DOHH2 (cell line): ENCODE measurements at regions not wholly inside any gene's neighbourhood (a gene's known extent, or its start where the extent isn't known, plus 50 kb on each side); places are given as distances from the start of the nearest gene placed in this dataset.
"Not testable (repeated sequence)": the region's sequence is repeated elsewhere in the genome, so short reads cannot be mapped to it uniquely, and the experiment has no call there.

Source experiments
- H3F3A ChIP-seq: fragments of 200-600 bp; sonication (generic), shearing (Covaris generic); 2 replicates; pipeline ENCODE4 v1.6.0; 2016; ENCODE audit warnings: antibody characterized with exemption, mild to moderate bottlenecking; ENCODE audit not compliant: control insufficient read depth, insufficient read depth
- H3K27ac ChIP-seq: fragments of 200-600 bp; sonication (generic); 2 replicates; pipeline ENCODE4 v1.5.1; 2014; ENCODE audit warnings: low read depth, mild to moderate bottlenecking, low read length, moderate library complexity
- H3K27me3 ChIP-seq: fragments of 200-600 bp; sonication (generic); 2 replicates; pipeline ENCODE4 v1.6.1; 2014; ENCODE audit warnings: mild to moderate bottlenecking, low read length, mixed read lengths; ENCODE audit not compliant: control insufficient read depth
- H3K36me3 ChIP-seq: fragments of 200-600 bp; sonication (generic); 2 replicates; pipeline ENCODE4 v1.6.1; 2014; ENCODE audit warnings: mild to moderate bottlenecking, low read length, moderate library complexity, mixed read lengths; ENCODE audit not compliant: control insufficient read depth
- H3K4me1 ChIP-seq: fragments of 200-600 bp; sonication (generic); 2 replicates; pipeline ENCODE4 v1.6.1; 2014; ENCODE audit warnings: mild to moderate bottlenecking, low read length, mixed read lengths; ENCODE audit not compliant: control insufficient read depth
- H3K4me2 ChIP-seq: fragments of 200-600 bp; sonication (generic); 2 replicates; pipeline ENCODE4 v1.6.0; 2014; ENCODE audit warnings: mild to moderate bottlenecking, low read length, moderate library complexity
- H3K4me3 ChIP-seq: fragments of 200-600 bp; sonication (generic); 2 replicates; pipeline ENCODE4 v1.5.1; 2014; ENCODE audit warnings: mild to moderate bottlenecking, low read length, mixed read lengths
- H3K79me2 ChIP-seq: fragments of 200-600 bp; sonication (generic); 2 replicates; pipeline ENCODE4 v1.6.1; 2014; ENCODE audit warnings: mild to moderate bottlenecking, low read length, mixed read lengths; ENCODE audit not compliant: control insufficient read depth
- H3K9me2 ChIP-seq: fragments of 200-600 bp; sonication (generic); replicated peaks from 2 replicates; pipeline ENCODE4 v1.6.1; 2014; ENCODE audit warnings: mild to moderate bottlenecking, low read length, mixed read lengths; ENCODE audit not compliant: control insufficient read depth
- H3K9me3 ChIP-seq: fragments of 200-600 bp; sonication (generic); 2 replicates; pipeline ENCODE4 v1.6.1; 2014; ENCODE audit warnings: antibody characterized with exemption, low read length, mixed read lengths; ENCODE audit not compliant: control insufficient read depth, insufficient read depth
- H4K20me1 ChIP-seq: fragments of 200-600 bp; sonication (generic); 2 replicates; pipeline ENCODE4 v1.6.0; 2014; ENCODE audit warnings: low read depth, mild to moderate bottlenecking, antibody characterized with exemption, low read length, moderate library complexity; ENCODE audit not compliant: control insufficient read depth, insufficient read depth
- CTCF ChIP-seq: fragments of 200-600 bp; sonication (generic); IDR thresholded peaks from one replicate; pipeline ENCODE4 v1.5.1; 2014; ENCODE audit warnings: antibody characterized with exemption, mild to moderate bottlenecking, low read depth, low read length; ENCODE audit not compliant: poor library complexity, severe bottlenecking

GRCh38 chr3:75579981-75580782 lies 83.9 kb upstream of the FRG2C start:
- not testable (repeated sequence) for H4K20me1 ChIP-seq, H3K27me3 ChIP-seq, H3K36me3 ChIP-seq, H3K79me2 ChIP-seq, H3K27ac ChIP-seq, H3F3A ChIP-seq, H3K9me3 ChIP-seq, H3K4me3 ChIP-seq, H3K4me2 ChIP-seq, H3K4me1 ChIP-seq, H3K9me2 ChIP-seq
- TF ChIP-seq CTCF: peak; percentile 41

GRCh38 chr3:75582536-75582935 lies 81.6 kb upstream of the FRG2C start:
- H3K4me2 ChIP-seq, H3K9me2 ChIP-seq, H3K9me3 ChIP-seq, H3K27me3 ChIP-seq, H3K27ac ChIP-seq, H3K79me2 ChIP-seq, H3K4me1 ChIP-seq, H3F3A ChIP-seq, H3K4me3 ChIP-seq, H4K20me1 ChIP-seq, H3K36me3 ChIP-seq: not testable (repeated sequence)

GRCh38 chr3:75583116-75583515 lies 81.0 kb upstream of the FRG2C start:
- not testable (repeated sequence) for H4K20me1 ChIP-seq, H3F3A ChIP-seq, H3K4me2 ChIP-seq, H3K27me3 ChIP-seq, H3K79me2 ChIP-seq, H3K4me1 ChIP-seq, H3K27ac ChIP-seq, H3K4me3 ChIP-seq, H3K9me2 ChIP-seq, H3K9me3 ChIP-seq, H3K36me3 ChIP-seq

- H3F3A ChIP-seq, H3K4me1 ChIP-seq, H3K27me3 ChIP-seq, H3K4me2 ChIP-seq, H3K36me3 ChIP-seq, H3K9me3 ChIP-seq, H3K79me2 ChIP-seq, H4K20me1 ChIP-seq, H3K9me2 ChIP-seq, H3K27ac ChIP-seq, H3K4me3 ChIP-seq: not testable (repeated sequence)
Measured at GRCh38 chr3:75587695-75588094, 76.4 kb upstream of the FRG2C start.

- H4K20me1 ChIP-seq, H3K4me2 ChIP-seq, H3F3A ChIP-seq, H3K27ac ChIP-seq, H3K4me1 ChIP-seq, H3K79me2 ChIP-seq, H3K4me3 ChIP-seq, H3K9me3 ChIP-seq, H3K27me3 ChIP-seq, H3K9me2 ChIP-seq, H3K36me3 ChIP-seq: not testable (repeated sequence)
Measured at GRCh38 chr3:75590382-75590781, 73.7 kb upstream of the FRG2C start.

GRCh38 chr3:75604286-75604934 lies 59.7 kb upstream of the FRG2C start:
- H3K4me1 ChIP-seq, H3K9me2 ChIP-seq, H3K27ac ChIP-seq, H3K36me3 ChIP-seq, H3K9me3 ChIP-seq, H3F3A ChIP-seq, H3K4me3 ChIP-seq, H3K79me2 ChIP-seq, H3K27me3 ChIP-seq, H4K20me1 ChIP-seq, H3K4me2 ChIP-seq: not testable (repeated sequence)

- H3K9me3 ChIP-seq, H3K4me1 ChIP-seq, H3K79me2 ChIP-seq, H3K4me3 ChIP-seq, H4K20me1 ChIP-seq, H3K27ac ChIP-seq, H3K4me2 ChIP-seq, H3K36me3 ChIP-seq, H3F3A ChIP-seq, H3K9me2 ChIP-seq, H3K27me3 ChIP-seq: not testable (repeated sequence)
Measured at GRCh38 chr3:75607996-75608395, 56.1 kb upstream of the FRG2C start.
